DND-41 (cell line): ENCODE measurements at regions not wholly inside any gene's neighbourhood (a gene's known extent, or its start where the extent isn't known, plus 50 kb on each side); places are given as distances from the start of the nearest gene placed in this dataset.

Experiments used
- ATAC-seq: fragments of 200-7000 bp; cut with Tn5 transposase; 3 replicates; pipeline ENCODE4 v1.9.1; 2021; ENCODE audit warnings: low read depth; ENCODE audit not compliant: insufficient read depth
- DNase-seq: peaks from one replicate; pipeline ENCODE4 v3.0.0-alpha.2; 2020
- H2AFZ ChIP-seq: 2 replicates; pipeline ENCODE4 v1.6.0; 2012; ENCODE audit warnings: low read depth, low read length
- H3K27ac ChIP-seq: 2 replicates; pipeline ENCODE4 v1.5.1; 2012; ENCODE audit warnings: low read length, inconsistent platforms
- H3K27me3 ChIP-seq: fragments of 200-600 bp; sonication (generic); 2 replicates; pipeline ENCODE4 v1.6.0; 2012; ENCODE audit warnings: low read length, mild to moderate bottlenecking, inconsistent platforms; ENCODE audit not compliant: insufficient read depth, poor library complexity
- H3K36me3 ChIP-seq: 2 replicates; pipeline ENCODE4 v1.5.1; 2012; ENCODE audit warnings: low read length, inconsistent platforms; ENCODE audit not compliant: insufficient read depth
- H3K4me1 ChIP-seq: 2 replicates; pipeline ENCODE4 v1.5.1; 2012; ENCODE audit warnings: mild to moderate bottlenecking, low read length; ENCODE audit not compliant: insufficient read depth
- H3K4me2 ChIP-seq: 2 replicates; pipeline ENCODE4 v1.6.0; 2012; ENCODE audit warnings: mild to moderate bottlenecking, moderate library complexity, low read length, inconsistent platforms; ENCODE audit not compliant: insufficient read depth
- H3K4me3 ChIP-seq, 2 experiments: fragments of 200-600 bp in 1 of 2; shearing (Covaris generic) in 1 of 2; 2 replicates each; pipeline ENCODE4 v1.5.1; 2012 to 2016; ENCODE audit warnings: inconsistent platforms in 2 of 2, low read length in 2 of 2, mild to moderate bottlenecking in 2 of 2, low read depth in 1 of 2, moderate library complexity in 1 of 2
- H3K79me2 ChIP-seq: 2 replicates; pipeline ENCODE4 v1.6.0; 2012; ENCODE audit warnings: low read length, inconsistent platforms; ENCODE audit not compliant: insufficient read depth
- H3K9ac ChIP-seq: 2 replicates; pipeline ENCODE4 v1.6.0; 2012; ENCODE audit warnings: low read depth, mild to moderate bottlenecking, inconsistent platforms, low read length, moderate library complexity
- H3K9me3 ChIP-seq: 2 replicates; pipeline ENCODE4 v1.5.1; 2012; ENCODE audit warnings: low read length, moderate library complexity, mild to moderate bottlenecking, inconsistent platforms; ENCODE audit not compliant: insufficient read depth, severe bottlenecking
- H4K20me1 ChIP-seq: 2 replicates; pipeline ENCODE4 v1.6.0; 2012; ENCODE audit warnings: low read length; ENCODE audit not compliant: insufficient read depth
- EZH2 ChIP-seq: IDR thresholded peaks from 3 replicates; pipeline ENCODE4 v1.6.1; 2012; ENCODE audit warnings: borderline replicate concordance, low read depth, mild to moderate bottlenecking, moderate library complexity, low read length, inconsistent platforms; ENCODE audit not compliant: severe bottlenecking
- TF ChIP-seq, protein P1 (sequence below): IDR thresholded peaks from 2 replicates; pipeline ENCODE4 v1.5.1; 2012; ENCODE audit warnings: borderline replicate concordance, low read length, moderate library complexity, mild to moderate bottlenecking; ENCODE audit not compliant: poor library complexity, severe bottlenecking; ENCODE audit errors: extremely low read depth

DNA sequence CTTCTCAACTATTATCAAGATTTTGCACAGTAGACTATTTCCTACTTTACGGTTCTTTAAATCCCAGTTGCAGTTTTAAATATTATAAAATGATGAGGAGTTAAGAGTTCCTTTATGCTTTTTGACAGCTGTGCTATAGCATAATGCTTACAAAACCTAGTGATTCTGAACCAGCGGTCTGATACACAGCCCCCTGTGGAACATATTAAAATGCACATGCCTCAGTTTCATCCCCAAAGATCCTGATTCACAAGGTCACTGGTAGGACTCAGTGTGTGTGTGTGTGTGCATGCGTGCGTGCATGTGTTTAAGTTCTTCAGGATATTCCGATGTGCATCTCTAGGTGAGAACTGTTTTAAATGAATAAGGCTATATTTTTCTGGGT, 330.1 kb upstream of the TPM1 start:
- no peaks in the 10 kb centered on the region for H3K4me1 ChIP-seq
- no peak for DNase-seq
- TF ChIP-seq, protein P1, sequence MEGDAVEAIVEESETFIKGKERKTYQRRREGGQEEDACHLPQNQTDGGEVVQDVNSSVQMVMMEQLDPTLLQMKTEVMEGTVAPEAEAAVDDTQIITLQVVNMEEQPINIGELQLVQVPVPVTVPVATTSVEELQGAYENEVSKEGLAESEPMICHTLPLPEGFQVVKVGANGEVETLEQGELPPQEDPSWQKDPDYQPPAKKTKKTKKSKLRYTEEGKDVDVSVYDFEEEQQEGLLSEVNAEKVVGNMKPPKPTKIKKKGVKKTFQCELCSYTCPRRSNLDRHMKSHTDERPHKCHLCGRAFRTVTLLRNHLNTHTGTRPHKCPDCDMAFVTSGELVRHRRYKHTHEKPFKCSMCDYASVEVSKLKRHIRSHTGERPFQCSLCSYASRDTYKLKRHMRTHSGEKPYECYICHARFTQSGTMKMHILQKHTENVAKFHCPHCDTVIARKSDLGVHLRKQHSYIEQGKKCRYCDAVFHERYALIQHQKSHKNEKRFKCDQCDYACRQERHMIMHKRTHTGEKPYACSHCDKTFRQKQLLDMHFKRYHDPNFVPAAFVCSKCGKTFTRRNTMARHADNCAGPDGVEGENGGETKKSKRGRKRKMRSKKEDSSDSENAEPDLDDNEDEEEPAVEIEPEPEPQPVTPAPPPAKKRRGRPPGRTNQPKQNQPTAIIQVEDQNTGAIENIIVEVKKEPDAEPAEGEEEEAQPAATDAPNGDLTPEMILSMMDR = no peak
- TF ChIP-seq EZH2 = no peak

DNA sequence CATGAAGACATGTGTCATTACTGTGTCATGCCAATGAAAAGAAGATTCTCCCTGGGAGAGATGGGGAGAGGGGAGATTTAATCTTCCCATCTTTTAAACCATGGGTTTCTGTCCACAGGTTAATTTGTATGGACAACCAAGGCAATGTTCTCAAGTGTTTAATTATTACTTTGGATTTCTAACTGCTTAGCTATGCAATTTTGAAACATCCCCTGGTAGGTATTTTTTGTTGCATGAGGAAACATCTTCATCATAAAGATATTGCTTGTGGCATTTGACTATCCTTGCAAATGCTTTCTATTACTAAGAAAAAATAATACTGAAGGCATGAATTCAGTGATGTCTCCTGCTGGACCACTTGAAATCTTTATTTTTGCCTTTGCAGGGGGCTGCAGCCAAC, 326.6 kb upstream of the TPM1 start:
- Histone ChIP-seq H3K36me3 (no peaks in the 10 kb centered on the region), H3K9me3 (no peaks in the 10 kb centered on the region), H4K20me1 (no peaks in the 10 kb centered on the region), H3K4me2 (no peak overlapping the region), H2AFZ (no peak overlapping the region), H3K79me2 (no peaks in the 10 kb centered on the region), H3K4me3 (no peak overlapping the region), H3K9ac (no peak overlapping the region), H3K27me3 (no peaks in the 10 kb centered on the region), H3K4me1 (no peaks in the 10 kb centered on the region), H3K27ac (no peak overlapping the region)
- ATAC-seq = no peak
- DNase-seq = no peak
- TF ChIP-seq EZH2 = no peak

More for the DNA sequence above, 330.1 kb upstream of the TPM1 start:
- Histone ChIP-seq H4K20me1 (no peaks in the 10 kb centered on the region; the same call in 1 of the 2 replicates), H3K27ac (no peak overlapping the region), H3K9me3 (no peaks in the 10 kb centered on the region), H3K27me3 (no peaks in the 10 kb centered on the region), H3K4me3 (no peak overlapping the region), H2AFZ (no peak overlapping the region), H3K79me2 (no peaks in the 10 kb centered on the region), H3K9ac (no peak overlapping the region), H3K4me2 (no peak overlapping the region), H3K36me3 (no peaks in the 10 kb centered on the region)
- ATAC-seq = no peak

- H3K36me3 ChIP-seq = no peaks in the 10 kb centered on the region
- H3K9me3 ChIP-seq = no peaks in the 10 kb centered on the region
- H3K27me3 ChIP-seq = no peaks in the 10 kb centered on the region
- no peak overlapping the region for H3K9ac ChIP-seq
- H2AFZ ChIP-seq = no peak overlapping the region
- no peaks in the 10 kb centered on the region for H4K20me1 ChIP-seq
- no peaks in the 10 kb centered on the region for H3K79me2 ChIP-seq
- no peak for ATAC-seq
- H3K4me3 ChIP-seq = no peak overlapping the region
- no peak overlapping the region for H3K4me2 ChIP-seq
- H3K4me1 ChIP-seq = no peaks in the 10 kb centered on the region
- TF ChIP-seq EZH2 = no peak
- no peak for DNase-seq
- H3K27ac ChIP-seq = no peak overlapping the region
These were observed 325.1 kb upstream of the TPM1 start for GRCh38 chr15:62717496-62717895.

- ATAC-seq (no peak), DNase-seq (no peak)
- no peak overlapping the region for H3K4me2 ChIP-seq
- H2AFZ ChIP-seq = no peak overlapping the region
- H4K20me1 ChIP-seq = no peaks in the 10 kb centered on the region
- H3K27me3 ChIP-seq = no peaks in the 10 kb centered on the region
- H3K4me3 ChIP-seq = no peak overlapping the region
- TF ChIP-seq, protein P1 = no peak
- TF ChIP-seq EZH2 = no peak
- H3K36me3 ChIP-seq = no peaks in the 10 kb centered on the region
- H3K9me3 ChIP-seq = no peaks in the 10 kb centered on the region
- H3K9ac ChIP-seq = no peak overlapping the region
- no peaks in the 10 kb centered on the region for H3K4me1 ChIP-seq
- no peaks in the 10 kb centered on the region for H3K79me2 ChIP-seq
- no peak overlapping the region for H3K27ac ChIP-seq
These were observed 323.2 kb upstream of the TPM1 start for GRCh38 chr15:62719316-62719715.
